NB4 (cell line): ENCODE measurements at regions not wholly inside any gene's neighbourhood (a gene's known extent, or its start where the extent isn't known, plus 50 kb on each side); places are given as distances from the start of the nearest gene placed in this dataset.

ENCODE experiments used
- DNase-seq: peaks from one replicate; pipeline ENCODE4 v3.0.0; 2010; ENCODE audit warnings: low read depth
- H3K4me3 ChIP-seq: one replicate; pipeline ENCODE4 v1.5.1; 2011; ENCODE audit warnings: mild to moderate bottlenecking, low read depth, low read length, moderate library complexity
- MYC ChIP-seq: IDR thresholded peaks from 2 replicates; pipeline ENCODE4 v1.6.1; 2011; ENCODE audit warnings: low read depth, low read length
- POLR2A ChIP-seq: IDR thresholded peaks from 2 replicates; pipeline ENCODE4 v1.6.1; 2011; ENCODE audit warnings: mild to moderate bottlenecking; ENCODE audit not compliant: insufficient read length; ENCODE audit errors: extremely low read depth
- TF ChIP-seq, protein P1 (sequence below): IDR thresholded peaks from 2 replicates; pipeline ENCODE4 v1.6.1; 2011; ENCODE audit warnings: low read depth, low read length
- TF ChIP-seq, protein P2 (sequence below): IDR thresholded peaks from one replicate; pipeline ENCODE4 v1.5.1; 2012; ENCODE audit warnings: low read depth, low read length

DNA sequence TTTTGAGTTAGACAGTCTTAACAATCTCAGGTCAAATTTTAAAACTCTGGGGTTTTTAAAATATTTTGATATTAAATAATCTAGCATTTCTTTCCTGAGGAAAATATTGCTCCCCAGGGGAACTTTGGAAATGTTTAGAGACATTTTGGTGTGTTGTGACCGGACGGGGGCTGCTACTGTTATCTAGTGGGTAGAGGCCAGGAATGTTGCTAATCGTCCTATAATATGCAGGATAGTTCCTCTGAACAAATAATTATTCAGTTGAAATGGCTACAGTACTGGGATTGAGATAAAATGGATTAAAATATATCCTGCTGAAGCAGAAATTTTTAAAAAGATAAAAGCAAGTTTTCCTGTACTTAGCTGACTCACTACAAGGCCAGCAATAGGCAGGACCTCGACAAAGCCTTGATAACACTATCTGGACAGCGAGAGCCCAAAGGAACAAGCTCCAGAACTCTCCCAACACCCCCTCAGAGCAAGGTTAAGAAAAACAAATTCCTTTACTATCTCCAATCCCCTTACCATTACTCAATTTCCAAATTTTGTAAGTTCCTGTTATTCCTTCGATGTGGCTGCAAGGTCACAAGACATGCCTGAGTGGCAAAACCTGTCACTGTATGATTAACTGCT lies 1407.4 kb downstream of the SUCLG1 start:
- DNase-seq: no peak
- no peak for TF ChIP-seq MYC
- TF ChIP-seq, protein P1, sequence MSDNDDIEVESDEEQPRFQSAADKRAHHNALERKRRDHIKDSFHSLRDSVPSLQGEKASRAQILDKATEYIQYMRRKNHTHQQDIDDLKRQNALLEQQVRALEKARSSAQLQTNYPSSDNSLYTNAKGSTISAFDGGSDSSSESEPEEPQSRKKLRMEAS: no peak
- no peak for TF ChIP-seq POLR2A
- TF ChIP-seq, protein P2, sequence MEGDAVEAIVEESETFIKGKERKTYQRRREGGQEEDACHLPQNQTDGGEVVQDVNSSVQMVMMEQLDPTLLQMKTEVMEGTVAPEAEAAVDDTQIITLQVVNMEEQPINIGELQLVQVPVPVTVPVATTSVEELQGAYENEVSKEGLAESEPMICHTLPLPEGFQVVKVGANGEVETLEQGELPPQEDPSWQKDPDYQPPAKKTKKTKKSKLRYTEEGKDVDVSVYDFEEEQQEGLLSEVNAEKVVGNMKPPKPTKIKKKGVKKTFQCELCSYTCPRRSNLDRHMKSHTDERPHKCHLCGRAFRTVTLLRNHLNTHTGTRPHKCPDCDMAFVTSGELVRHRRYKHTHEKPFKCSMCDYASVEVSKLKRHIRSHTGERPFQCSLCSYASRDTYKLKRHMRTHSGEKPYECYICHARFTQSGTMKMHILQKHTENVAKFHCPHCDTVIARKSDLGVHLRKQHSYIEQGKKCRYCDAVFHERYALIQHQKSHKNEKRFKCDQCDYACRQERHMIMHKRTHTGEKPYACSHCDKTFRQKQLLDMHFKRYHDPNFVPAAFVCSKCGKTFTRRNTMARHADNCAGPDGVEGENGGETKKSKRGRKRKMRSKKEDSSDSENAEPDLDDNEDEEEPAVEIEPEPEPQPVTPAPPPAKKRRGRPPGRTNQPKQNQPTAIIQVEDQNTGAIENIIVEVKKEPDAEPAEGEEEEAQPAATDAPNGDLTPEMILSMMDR: no peak
- no peak overlapping the region for H3K4me3 ChIP-seq

DNA sequence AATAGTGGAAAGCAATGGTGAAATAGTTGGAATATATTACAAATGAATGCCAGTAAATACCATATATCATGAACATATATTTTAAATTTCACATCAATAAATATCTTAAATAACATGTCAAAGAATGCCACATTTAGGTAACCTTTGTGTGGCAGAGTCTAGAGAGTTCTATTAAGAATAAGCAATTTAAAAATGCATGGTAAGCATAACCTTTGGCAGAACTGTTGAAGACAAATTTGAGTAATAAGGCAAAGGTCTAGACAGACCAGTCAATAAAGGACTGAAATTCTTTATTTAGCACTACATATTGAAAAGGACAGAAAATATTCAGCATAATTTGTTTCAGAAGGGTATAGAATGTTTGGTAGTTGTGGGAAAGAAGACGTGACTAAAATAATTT lies 1417.0 kb downstream of the SUCLG1 start:
- H3K4me3 ChIP-seq: no peak overlapping the region
- TF ChIP-seq, protein P2: no peak
- TF ChIP-seq MYC (no peak), POLR2A (no peak)
- TF ChIP-seq, protein P1: no peak
- no peak for DNase-seq

DNA sequence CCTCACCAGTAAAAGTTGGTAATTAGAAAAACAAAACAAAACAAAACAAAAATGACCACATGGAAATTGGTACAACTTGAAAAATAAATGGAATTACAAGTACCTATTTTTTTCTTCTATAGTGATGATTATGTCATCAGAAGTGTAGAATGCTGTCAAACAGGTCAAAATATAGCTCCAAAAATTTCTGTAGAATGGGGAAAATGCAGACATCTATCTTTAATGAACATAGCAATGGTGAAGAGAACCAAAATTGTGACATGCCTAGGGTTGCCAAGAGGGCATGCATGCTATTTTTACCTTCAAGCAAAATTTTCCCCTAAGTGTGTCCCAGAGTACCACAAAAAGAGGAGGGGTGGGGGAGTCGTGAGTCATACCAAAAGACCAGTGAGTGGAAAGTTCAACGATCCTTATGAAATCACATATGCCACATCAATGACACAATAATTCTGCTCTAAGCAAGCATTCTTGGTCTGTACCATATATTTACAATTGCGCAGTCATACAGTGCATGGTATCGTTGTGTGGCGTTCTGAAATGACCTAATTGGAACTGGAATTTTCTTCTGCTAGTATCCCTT lies 1436.4 kb downstream of the SUCLG1 start:
- DNase-seq: peak; percentile 21
- H3K4me3 ChIP-seq: no peak overlapping the region
- TF ChIP-seq, protein P2: no peak
- TF ChIP-seq, protein P1: no peak

DNA sequence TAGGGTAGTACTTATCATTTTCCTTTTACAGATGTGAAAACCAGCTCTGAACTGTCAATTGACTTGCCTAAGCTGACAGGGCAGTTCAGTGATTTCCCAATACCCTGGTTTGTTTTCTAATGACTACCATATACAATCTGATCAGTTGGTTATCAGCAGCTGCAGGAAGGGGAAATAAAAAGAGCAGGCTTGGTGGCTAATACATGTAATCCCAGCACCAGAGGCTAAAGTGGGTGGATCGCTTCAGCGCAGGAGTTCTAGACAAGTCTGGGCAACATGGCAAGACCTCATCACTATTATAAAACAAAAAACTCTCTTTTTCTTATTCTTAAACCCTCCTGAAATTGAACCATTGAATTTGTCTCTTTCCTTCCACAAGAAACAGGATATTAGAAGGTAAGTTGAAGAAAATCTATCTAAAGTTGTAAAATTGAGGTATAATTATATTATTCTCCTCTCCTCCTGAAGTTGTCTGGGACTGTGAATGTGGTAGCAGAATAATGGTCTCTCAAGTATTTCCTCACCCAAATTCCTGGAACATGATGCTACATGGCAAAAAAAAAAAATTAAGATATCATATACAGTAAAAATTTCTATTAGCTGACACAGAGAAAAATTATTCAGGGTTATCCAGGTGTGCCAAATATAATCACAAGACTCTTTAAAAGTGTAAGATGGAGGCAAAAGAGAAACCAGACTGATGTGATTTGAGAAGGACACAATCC lies 1441.6 kb downstream of the SUCLG1 start:
- no peak for DNase-seq
- no peak overlapping the region for H3K4me3 ChIP-seq
- TF ChIP-seq MYC (no peak), POLR2A (no peak)
- TF ChIP-seq, protein P1: no peak
- TF ChIP-seq, protein P2: no peak

DNA sequence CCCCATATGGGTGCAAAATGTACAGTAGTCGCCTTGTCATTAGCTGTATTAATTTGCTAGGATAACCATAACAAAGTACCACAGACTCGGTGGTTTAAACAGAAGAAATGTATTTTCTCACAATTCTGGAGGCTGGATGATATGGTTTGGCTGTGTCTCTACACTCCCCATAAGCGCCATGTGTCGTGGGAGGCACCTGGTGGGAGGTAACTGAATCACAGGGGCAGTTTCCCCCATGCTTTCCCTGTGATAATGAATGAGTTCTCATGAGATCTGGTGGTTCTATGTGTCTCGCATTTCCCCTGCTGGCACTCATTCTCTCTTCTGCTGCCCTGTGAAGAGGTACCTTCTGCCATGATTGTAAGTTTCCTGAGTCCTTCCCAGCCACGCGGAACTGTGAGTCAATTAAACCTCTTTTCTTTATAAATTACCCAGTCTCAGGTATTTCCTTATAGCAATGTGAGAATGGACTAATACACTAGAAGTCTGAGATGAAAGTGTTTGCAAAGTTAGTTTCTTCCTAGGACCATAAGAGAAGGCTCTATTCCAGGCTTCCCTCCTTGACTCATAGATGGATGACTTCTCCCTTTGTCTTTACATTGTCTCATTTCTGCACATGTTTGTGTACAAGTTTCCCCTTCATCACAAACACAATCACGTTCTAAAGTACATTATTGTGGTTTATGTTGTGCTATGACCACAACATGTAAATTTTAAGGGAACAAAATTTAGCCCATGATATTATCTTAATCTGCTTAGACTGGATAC lies 1442.6 kb downstream of the SUCLG1 start:
- H3K4me3 ChIP-seq: no peak overlapping the region

More for the DNA sequence above, 1442.6 kb downstream of the SUCLG1 start:
- no peak for DNase-seq
- TF ChIP-seq POLR2A (no peak), MYC (no peak)
- TF ChIP-seq, protein P2: no peak
- TF ChIP-seq, protein P1: no peak
